ENCODE measurements at regions not wholly inside any gene's neighbourhood (a gene's known extent, or its start where the extent isn't known, plus 50 kb on each side); places are given as distances from the start of the nearest gene placed in this dataset.

DNA sequence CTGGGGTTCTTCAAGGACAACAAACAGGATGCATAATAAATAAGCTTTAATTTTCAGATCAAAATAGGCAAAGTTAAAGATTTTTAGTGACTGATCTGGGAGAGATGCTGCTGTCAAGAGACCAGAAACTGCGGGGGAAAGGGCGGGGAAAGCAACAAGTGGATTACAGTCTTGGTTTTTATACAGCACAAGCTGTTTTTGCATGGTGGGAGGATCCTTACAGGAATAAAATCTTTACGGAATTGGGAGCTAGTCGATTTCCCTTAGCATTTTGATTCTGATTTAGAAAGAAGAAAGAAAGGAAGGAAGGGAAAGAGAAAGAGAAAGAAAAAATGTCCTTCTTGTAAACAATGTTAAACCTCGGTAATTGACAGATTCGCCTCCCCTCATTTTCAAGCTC is 242.3 kb upstream of the SP8 start:
- no peak overlapping the region for H3K27ac ChIP-seq (ENCODE audit: extremely low read depth, low read depth, low read length)
- no peaks in the 10 kb centered on the region for H3K9me3 ChIP-seq (ENCODE audit: control insufficient read depth, insufficient read depth, low read depth, low read length)
- H3K36me3 ChIP-seq (ENCODE audit: control insufficient read depth in 2 of 2, insufficient read depth in 1 of 2, low read length in 2 of 2): no peaks in the 10 kb centered on the region
- TF ChIP-seq, protein P1, sequence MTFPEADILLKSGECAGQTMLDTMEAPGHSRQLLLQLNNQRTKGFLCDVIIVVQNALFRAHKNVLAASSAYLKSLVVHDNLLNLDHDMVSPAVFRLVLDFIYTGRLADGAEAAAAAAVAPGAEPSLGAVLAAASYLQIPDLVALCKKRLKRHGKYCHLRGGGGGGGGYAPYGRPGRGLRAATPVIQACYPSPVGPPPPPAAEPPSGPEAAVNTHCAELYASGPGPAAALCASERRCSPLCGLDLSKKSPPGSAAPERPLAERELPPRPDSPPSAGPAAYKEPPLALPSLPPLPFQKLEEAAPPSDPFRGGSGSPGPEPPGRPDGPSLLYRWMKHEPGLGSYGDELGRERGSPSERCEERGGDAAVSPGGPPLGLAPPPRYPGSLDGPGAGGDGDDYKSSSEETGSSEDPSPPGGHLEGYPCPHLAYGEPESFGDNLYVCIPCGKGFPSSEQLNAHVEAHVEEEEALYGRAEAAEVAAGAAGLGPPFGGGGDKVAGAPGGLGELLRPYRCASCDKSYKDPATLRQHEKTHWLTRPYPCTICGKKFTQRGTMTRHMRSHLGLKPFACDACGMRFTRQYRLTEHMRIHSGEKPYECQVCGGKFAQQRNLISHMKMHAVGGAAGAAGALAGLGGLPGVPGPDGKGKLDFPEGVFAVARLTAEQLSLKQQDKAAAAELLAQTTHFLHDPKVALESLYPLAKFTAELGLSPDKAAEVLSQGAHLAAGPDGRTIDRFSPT (tag by site-specific recombination; IDR thresholded peaks at IDR 0.05): no peak
- TF ChIP-seq ZNF404 (tag by site-specific recombination; IDR thresholded peaks at IDR 0.05) (no peak), ZNF561 (tag by site-specific recombination; IDR thresholded peaks at IDR 0.05; ENCODE audit: borderline replicate concordance) (no peak), ZNF777 (tag by site-specific recombination; IDR thresholded peaks at IDR 0.05; ENCODE audit: borderline replicate concordance) (no peak), SCRT2 (tag by site-specific recombination; IDR thresholded peaks at IDR 0.05) (peak; percentile 94), SCRT1 (tag by site-specific recombination; IDR thresholded peaks at IDR 0.05; ENCODE audit: borderline replicate concordance) (peak; percentile 65)
- POLR2A ChIA-PET: no interaction called here
- CTCF ChIA-PET: interaction anchor here (0.6 kb wide), 2 partner anchors 37 to 740 kb away, joined by 3 read pairs; no protein-coding TSS in a partner anchor
- H3K4me3 ChIP-seq (ENCODE audit: low read depth, low read length): no peak overlapping the region
- H3K4me1 ChIP-seq (ENCODE audit: control insufficient read depth, insufficient read depth, low read length): 0 out of 2 replicates have a peak, but pooled peaks cover 5% of the 10 kb centered on the region

DNA sequence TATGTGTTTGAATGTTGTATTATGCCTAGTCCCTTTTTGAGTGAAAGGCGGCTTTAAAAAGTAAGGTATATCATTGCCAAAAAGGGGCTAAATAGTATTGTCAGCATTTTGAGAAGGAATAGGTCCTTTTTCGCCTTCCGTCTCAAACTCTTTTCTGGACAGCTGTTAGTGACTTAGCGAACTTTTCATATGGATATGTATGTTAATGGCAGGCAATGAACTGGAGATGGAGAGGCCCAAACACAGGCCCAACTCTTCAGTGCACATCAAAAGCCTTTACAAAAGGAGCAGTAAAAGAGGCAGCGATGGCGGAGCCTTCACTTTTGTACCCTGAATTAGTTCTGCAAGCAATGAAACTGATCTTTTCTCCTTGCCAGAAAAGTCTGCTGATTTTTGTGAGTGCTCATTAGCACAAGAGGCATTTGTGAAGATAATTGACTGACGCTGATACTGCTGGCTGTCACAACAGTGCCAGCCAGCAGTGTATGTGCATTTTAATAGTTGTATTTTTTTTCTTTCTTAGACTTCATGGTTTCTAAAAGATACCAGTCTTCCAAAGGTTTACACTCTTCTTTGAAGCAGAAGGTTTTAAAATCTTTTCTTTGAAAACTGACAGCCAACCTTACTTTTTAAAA is 243.7 kb upstream of the SP8 start:
- TF ChIP-seq GLIS2 (tag by site-specific recombination; IDR thresholded peaks at IDR 0.05) (no peak), ZNF341 (tag by site-specific recombination; IDR thresholded peaks at IDR 0.05; ENCODE audit: low read depth) (no peak), ZNF843 (tag by site-specific recombination; IDR thresholded peaks at IDR 0.05) (no peak), BCL11B (tag by site-specific recombination; IDR thresholded peaks at IDR 0.05; ENCODE audit: low read depth) (no peak)
- no peaks in the 10 kb centered on the region for H3K9me3 ChIP-seq (ENCODE audit: control insufficient read depth, insufficient read depth, low read depth, low read length)
- ChIA-PET CTCF (no interaction called here), POLR2A (no interaction called here)
- H3K36me3 ChIP-seq (ENCODE audit: control insufficient read depth in 2 of 2, insufficient read depth in 1 of 2, low read length in 2 of 2): no peaks in the 10 kb centered on the region
- no peak overlapping the region for H3K4me3 ChIP-seq (ENCODE audit: low read depth, low read length)
- H3K4me1 ChIP-seq (ENCODE audit: control insufficient read depth, insufficient read depth, low read length): 0 out of 2 replicates have a peak, but pooled peaks cover 5% of the 10 kb centered on the region
- no peak overlapping the region for H3K27ac ChIP-seq (ENCODE audit: extremely low read depth, low read depth, low read length)

GRCh38 chr7:21041252-21041651 is 254.6 kb upstream of the SP8 start:
- no peaks in the 10 kb centered on the region for H3K36me3 ChIP-seq (ENCODE audit: control insufficient read depth in 2 of 2, insufficient read depth in 1 of 2, low read length in 2 of 2)
- H3K4me1 ChIP-seq (ENCODE audit: control insufficient read depth, insufficient read depth, low read length): no peaks in the 10 kb centered on the region
- no peak for TF ChIP-seq ZNF211 (tag by site-specific recombination; IDR thresholded peaks at IDR 0.05; ENCODE audit: low read depth)
- TF ChIP-seq HOXD13 (CRISPR knock-in tag; IDR thresholded peaks at IDR 0.05; ENCODE audit: borderline replicate concordance): no peak
- TF ChIP-seq RBAK (tag by site-specific recombination; IDR thresholded peaks at IDR 0.05): no peak
- no peak for TF ChIP-seq ZNF138 (tag by site-specific recombination; IDR thresholded peaks at IDR 0.05; ENCODE audit: borderline replicate concordance)
- no peak for TF ChIP-seq TRIM28 (IDR thresholded peaks at IDR 0.05; ENCODE audit: borderline replicate concordance, low read length)
- TF ChIP-seq, protein P2, sequence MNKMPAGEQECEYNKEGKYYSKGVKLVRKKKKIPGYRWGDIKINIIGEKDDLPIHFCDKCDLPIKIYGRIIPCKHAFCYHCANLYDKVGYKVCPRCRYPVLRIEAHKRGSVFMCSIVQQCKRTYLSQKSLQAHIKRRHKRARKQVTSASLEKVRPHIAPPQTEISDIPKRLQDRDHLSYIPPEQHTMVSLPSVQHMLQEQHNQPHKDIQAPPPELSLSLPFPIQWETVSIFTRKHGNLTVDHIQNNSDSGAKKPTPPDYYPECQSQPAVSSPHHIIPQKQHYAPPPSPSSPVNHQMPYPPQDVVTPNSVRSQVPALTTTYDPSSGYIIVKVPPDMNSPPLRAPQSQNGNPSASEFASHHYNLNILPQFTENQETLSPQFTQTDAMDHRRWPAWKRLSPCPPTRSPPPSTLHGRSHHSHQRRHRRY (tag by site-specific recombination; IDR thresholded peaks at IDR 0.05): no peak
- no peak for TF ChIP-seq ZFHX2 (tag by site-specific recombination; conservative IDR thresholded peaks at IDR 0.05)
- TF ChIP-seq ZNF768 (tag by site-specific recombination; IDR thresholded peaks at IDR 0.05): no peak
- no peak for TF ChIP-seq ZNF514 (tag by site-specific recombination; IDR thresholded peaks at IDR 0.05)
- no peak overlapping the region for H3K27ac ChIP-seq (ENCODE audit: extremely low read depth, low read depth, low read length)
- ChIA-PET POLR2A (no interaction called here), CTCF (no interaction called here)
- no peaks in the 10 kb centered on the region for H3K9me3 ChIP-seq (ENCODE audit: control insufficient read depth, insufficient read depth, low read depth, low read length)
- no peak overlapping the region for H3K4me3 ChIP-seq (ENCODE audit: low read depth, low read length)

All from HEK293 (cell line).